ENCODE measurements at regions not wholly inside any gene's neighbourhood (a gene's known extent, or its start where the extent isn't known, plus 50 kb on each side); places are given as distances from the start of the nearest gene placed in this dataset.

GRCh38 chr13:112246731-112247470 is 129.3 kb upstream of the SPACA7 start:
- no peak for DNase-seq (ENCODE audit: low spot score)

GRCh38 chr13:112247471-112248405 is 128.4 kb upstream of the SPACA7 start:
- no peak for DNase-seq (ENCODE audit: low spot score)

DNA sequence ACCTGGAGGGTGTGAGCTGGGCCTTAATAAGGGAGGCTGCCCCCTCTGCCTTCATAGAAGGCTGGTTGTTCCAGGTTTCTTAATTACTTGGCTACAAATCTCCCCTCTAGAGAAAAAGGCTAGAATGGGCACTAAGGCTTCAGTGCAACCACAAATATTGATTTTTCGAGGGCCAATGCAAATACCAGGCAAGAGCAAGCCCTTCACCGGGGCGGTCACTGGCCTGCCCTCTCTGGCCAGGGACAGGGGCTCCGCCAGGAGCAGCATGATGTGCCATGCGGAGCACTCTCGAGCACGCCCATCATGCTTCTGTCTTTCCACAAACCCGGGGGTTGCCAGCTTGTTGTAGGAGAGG is 127.8 kb upstream of the SPACA7 start:
- DNase-seq (ENCODE audit: low spot score) = no peak

GRCh38 chr13:112248862-112249592 is 127.1 kb upstream of the SPACA7 start:
- DNase-seq (ENCODE audit: low spot score) = no peak

DNA sequence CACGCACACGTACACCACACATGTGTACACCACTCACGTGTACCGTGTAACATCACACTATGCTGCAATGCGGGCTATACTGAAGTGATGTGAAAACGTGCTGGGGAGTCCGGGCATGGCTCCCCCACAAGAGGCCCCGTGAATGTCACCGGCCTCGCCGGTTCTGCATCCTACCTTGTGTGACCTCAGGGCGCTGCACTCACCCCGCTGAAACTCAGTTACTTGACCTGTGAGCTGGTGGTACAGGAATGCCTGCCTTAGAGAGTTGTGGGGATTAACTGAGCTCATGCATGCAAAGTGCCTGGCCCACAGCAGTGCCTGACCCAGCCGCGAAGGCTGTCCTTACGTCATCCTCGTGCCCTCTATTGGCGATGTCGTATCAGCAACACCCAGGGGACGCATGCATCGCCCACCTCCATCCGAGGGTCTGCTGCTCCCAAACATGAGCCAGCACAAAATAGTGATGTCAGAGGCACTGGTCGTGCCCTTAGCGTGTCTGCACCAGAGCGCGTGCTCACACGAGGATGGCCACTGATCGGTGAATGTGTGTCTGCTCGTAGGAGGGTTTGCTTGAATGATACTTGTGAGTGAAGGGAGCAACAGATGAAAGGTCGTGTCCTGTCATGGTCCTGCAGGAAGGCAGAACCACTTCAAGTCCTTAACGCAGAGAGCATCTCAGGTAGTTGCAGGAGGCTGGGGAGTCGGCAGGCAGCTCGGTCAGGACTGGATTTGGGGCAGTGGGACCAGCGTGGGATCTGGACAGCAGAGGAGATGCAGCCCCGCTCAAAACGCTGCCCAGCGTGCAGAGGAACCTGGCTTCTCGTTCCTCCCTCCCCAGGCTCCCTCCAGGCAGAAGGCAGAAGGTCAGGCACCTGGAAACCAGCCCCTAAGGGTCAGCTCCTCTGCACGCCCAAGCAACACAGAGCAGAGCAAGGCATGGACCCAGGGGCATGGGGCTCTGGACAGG is 126.2 kb upstream of the SPACA7 start:
- no peak for DNase-seq (ENCODE audit: low spot score)

GRCh38 chr13:112250788-112251445 is 125.2 kb upstream of the SPACA7 start:
- DNase-seq (ENCODE audit: low spot score) = no peak

DNA sequence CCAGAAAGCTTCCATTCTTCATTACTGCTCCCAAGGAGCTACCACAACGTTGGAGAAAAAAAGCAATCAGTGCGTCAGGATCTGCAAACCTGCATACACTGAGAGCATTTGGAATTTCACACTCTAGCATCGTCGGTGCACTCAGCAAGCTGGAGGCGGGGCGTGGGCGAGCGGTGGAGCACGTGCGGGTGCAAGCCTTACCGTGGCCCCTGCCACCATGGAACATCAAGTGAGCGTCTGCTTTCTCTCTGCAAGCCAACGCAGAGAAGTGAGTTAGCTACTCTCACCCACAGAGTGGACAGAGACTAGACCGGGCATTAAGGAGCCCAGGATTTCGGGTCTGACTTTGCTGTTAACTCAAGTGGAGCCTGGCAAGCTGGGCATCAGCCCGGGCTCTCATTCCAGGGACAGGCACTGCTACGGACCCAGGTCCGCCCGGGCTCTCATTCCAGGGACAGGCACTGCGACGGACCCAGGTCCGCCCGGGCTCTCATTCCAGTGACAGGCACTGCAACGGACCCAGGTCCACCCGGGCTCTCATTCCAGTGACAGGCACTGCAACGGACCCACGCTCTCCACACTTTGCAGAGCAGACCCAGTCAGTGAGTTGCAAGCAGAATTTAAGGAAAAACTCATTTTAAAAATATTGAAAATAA is 124.1 kb upstream of the SPACA7 start:
- no peak for DNase-seq (ENCODE audit: low spot score)

DNA sequence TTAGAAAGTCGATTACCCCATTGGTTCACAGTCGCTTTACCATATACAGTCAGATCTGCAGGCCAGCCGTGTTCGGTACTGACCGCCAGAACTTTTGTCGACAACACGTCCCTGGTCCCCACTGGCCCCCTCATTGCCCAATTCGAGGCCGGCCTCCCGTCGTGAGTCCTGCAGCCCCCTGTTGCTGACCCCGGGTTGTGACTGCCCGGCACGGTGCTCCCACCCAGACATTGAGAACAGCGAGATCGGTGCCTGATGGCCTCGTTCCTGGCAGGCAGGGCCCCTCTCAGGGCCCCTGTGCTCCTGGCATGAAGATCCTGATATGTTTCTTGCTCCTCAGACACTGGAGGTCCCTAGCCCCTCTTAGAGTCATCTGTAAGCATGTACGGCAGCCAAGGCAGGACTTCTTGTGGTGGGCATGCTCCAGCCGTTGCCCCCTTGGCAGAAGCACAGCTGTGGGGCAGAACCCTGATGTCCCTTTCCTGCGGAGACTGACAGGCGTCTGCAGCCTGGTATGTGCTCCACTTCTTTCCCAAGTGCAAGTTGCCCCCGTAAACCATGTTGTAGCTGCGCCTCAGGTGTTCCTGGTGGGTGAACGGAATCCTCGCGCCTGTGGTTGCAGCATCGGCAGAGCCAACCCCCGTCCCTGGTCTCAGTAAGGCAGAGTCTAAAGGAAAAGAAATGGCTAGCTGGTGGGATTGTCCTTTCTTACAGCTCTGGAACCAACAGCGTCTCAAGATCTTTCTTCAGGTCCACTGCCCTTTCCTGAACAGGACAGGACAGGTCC is 123.2 kb upstream of the SPACA7 start:
- no peak for DNase-seq (ENCODE audit: low spot score)

GRCh38 chr13:112253631-112254030 is 122.5 kb upstream of the SPACA7 start:
- no peak for DNase-seq (ENCODE audit: low spot score)

DNA sequence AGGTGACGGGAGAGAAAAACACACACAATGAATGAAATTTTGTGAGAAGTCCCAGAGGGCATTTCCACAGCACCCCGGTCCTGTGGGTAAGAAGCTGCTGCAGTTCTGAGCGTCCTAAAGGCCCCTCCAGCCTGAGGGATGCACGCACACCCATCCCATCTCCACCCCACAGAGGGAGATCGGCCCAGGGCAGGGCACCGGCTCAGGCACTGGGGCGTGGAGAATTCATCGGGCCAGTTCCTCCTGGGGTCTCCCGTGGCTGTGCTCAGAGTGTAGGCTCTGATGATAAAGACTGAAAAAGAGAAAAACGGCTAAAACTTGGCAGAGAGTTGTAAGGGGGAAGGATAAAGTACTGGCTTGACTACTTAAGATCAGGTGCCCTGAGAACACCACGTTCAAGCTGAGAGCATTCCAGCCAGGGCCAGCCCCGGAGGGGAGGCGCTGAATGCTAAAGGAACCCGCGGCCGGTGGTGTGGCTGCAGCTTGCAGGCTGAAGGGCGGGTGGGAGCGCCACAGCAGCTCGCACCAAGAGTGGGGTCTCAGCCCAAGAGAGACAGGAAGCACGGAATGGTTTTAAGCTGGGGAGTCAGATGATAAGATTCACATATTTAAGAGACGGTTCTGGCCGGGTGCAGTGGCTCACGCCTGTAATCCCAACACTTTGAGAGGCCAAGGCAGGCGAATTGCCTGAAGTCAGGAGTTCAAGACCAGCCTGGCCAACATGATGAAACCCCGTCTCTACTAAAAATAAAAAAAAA is 121.9 kb upstream of the SPACA7 start:
- no peak for DNase-seq (ENCODE audit: low spot score)

GRCh38 chr13:112254900-112255299 is 121.3 kb upstream of the SPACA7 start:
- no peak for DNase-seq (ENCODE audit: low spot score)

DNA sequence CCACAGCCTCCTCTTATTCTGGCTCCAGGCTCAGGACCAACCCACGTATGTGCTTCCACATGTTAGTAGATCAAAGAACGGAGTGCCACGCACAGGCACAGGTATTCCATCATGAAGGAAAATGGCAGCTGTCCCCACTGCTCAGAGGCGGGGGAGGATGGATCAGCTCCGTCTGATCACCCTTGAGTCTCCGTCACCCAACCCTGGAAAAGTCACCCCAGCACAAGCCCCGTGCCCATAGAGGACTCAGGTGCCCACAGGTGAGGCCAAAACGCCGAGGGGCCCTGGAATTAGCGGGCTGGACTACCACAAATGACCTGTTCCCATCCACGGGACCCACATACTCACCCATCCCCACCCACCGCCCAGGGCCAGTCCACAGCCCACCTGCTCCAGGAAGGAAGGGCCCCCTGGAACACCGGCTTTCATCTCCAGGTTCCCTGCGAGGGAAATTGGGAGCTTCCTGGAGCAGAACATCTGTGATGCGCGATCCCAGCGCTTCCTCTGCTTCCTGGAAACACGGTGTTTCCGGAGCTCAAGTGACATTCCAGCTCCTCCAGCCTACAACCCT is 120.5 kb upstream of the SPACA7 start:
- no peak for DNase-seq (ENCODE audit: low spot score)

DNA sequence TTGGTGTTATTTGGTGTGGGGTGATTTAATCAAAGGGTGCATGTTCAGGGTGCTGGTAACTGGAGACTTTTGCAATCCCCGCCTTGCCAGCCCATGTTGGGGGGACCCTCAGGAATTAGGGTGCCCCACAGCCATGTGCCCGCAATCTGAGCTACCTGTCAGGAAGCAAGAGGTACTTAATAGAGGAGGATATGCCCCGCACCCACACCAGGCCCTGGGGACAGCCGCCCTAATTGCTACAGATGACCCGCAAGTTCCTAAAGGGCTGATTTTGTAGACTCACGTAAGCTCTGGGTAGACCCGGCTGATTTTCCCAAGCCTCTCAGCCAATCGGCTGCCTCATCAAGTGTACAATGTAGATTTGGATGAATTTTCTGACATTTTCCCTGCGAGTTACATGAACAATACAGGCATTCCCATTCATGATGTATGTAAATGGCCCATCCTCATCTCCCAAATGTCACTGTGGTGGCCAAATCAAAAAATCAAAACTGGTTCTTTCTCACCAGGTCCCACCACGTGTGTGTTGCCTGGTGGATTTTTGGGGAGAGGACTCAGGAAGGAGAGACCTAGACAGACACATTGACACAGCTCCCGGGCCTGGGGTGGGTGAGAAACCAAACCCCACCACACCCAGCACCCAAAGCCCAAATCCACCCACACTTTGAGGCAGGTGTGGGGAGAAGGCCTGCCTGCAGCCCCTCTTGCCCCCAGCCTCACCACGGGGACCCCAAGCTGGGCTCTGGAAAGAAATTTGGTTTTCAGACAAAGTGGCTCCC is 119.2 kb upstream of the SPACA7 start:
- no peak for DNase-seq (ENCODE audit: low spot score)

DNA sequence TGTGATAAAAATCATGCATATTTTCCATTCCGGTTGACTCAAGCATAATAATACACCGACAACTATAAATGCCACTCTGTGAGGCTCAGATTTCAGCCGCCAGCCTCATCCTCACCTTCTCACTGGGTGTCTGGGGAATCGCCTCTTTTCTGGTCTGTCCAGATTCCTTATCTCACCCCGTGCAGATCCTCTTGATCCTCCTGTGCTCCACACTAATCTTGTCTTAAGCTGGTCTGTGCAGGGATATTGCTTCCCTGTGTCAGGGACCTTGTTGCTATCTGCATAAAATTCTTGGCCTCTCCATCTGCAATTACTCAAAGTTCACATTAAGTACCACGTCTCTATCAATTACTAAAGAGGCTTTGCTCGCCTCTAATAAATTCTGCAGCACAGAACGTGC is 116.6 kb upstream of the SPACA7 start:
- DNase-seq (ENCODE audit: low spot score) = no peak

GRCh38 chr13:112260108-112261055 is 115.8 kb upstream of the SPACA7 start:
- DNase-seq (ENCODE audit: low spot score) = no peak

- DNase-seq (ENCODE audit: low spot score) = no peak
These were observed 114.2 kb upstream of the SPACA7 start for GRCh38 chr13:112261924-112262323.
